Activated CD4-positive, CD25-positive, alpha-beta regulatory T cell treated with anti-CD3 and anti-CD28 coated beads, Interleukin-2, amount 50 U/mL, for 16 hours (primary cell): ENCODE measurements at regions not wholly inside any gene's neighbourhood (a gene's known extent, or its start where the extent isn't known, plus 50 kb on each side); places are given as distances from the start of the nearest gene placed in this dataset.

Source experiments
- DNase-seq: peaks from one replicate; pipeline ENCODE4 v3.0.0-alpha.2; 2020; ENCODE audit warnings: low read depth, low spot score

DNA sequence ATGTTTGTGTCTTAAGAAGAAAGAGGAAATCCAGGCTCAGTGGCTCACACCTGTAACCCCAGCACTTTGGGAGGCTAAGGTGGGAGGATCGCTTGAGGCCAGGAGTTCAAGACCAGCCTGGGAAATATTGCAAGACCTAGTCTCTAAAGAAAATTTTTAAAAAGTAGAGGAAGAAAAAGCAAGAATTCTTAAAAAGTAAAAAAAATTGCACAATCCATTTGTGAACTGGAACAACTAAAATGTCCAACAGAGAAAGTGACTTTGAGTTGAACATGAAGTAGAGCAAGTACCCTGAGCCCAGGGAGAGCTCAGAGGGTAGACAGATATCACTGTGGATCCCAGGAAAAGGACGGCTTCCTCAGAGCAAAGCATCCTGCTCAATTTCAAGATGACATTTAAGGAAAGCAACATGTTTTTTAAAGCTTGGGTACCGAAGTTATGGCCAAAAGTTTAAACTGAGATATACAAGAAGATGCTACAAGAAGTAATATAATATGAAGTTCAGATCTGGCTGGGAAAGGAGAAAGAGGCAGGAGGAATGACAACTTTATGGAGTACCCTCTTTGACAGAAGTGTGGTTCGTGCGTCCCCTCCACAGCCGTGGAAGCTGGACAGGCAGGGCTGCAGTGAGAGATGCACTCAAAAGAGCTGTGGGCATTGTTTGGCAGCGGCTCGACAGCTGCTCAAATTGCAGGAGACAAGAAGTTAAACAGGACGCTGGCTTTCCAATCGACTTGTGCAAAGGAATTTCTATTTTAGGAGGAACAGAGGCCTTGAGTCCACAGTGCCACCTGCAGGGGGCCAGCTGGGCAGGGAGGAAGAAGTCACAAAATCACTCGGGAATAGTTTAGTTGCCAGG, 201.3 kb downstream of the JCAD start:
- no peak for DNase-seq

DNA sequence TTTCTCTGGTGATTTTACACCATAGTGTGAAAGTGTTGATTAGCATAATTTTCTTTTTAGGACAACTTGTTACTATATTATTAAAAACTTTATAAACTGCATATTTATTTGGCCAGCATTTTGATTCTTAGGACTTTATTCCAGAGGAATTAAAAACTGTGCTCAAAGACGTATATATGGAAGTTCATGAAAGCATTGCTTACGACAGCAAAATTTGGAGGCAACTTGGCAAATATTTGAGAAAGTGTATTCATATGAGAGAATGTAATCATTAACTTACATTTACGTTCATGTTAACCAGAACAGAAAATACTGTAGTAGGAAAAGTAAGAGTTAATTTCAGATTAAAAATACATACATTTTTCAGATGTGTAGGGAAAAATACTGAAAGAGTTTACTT, 203.1 kb downstream of the JCAD start:
- no peak for DNase-seq

DNA sequence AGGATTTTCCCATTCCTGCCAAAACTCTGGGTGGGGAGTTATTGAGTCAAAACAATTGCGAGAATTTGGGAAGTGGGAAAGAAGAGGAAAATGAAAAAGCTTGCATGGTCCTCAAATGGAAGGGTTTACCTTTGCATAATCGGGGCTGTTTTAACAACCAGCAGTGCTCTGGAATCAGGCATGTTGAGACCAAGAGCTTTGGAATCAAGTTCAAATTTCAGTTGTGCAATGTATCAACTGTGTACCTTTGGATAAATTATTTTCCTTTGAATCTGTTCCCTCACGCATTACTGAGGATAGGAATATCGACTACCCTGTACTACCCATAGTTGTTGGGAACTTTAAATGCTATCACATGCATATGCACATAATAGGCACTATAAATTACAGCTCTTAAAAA, 205.5 kb downstream of the JCAD start:
- no peak for DNase-seq

DNA sequence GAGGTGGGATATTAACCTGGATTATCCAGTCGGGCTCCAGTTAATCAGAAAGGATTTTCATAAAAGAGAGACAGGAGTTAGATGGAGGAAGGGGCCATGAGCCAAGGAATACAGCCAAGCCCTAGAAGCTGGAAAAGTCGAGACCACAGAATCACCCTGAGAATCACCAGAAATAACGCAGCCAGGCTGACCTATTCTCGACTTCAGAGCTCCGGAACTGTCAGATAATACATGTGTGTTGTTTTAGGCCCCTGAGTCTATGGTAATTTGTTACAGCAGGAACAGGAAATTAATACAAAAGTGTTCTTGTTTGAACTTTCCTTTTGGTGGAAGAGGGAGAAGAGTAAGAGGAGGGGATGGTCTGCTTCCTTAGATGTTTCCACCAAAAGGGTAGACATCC, 208.1 kb downstream of the JCAD start:
- DNase-seq = no peak

DNA sequence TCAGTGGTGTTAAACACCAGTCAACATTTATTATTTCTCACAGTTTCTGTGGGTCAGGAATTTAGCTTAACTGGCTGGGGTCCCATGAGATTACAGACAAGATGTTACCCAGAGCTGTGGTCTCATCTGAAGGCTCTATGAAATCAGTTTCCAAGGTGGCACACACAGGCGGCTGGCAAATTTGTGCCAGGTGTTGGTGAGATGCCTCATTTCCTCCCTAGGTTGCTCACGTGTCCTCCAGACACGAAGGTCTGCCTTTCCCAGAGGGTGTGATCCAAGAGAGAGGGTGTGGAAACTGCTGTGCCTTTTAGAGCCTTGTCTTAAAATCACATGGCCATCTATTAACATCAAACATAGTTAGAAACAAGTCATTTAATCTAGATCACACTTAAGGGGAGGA, 209.0 kb downstream of the JCAD start:
- DNase-seq = no peak

DNA sequence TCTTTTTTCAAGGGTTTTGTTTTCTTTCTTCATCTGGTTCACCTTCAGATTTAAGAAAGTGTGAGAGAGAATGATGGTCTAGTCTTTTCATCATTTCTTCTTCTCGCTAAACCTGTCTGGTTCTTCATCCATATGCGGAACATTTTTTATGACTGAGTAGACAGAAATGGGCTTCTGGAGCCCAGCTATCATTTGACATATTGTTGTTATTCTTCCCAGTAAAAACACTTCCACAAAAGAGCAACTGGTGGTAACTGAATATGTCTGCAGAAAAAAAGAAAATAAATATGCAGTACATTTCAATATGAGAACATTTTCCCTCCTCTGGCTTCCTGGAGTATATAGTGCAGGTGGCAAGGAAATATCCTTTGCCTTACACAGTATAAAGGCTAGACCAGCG, 209.5 kb downstream of the JCAD start:
- no peak for DNase-seq

DNA sequence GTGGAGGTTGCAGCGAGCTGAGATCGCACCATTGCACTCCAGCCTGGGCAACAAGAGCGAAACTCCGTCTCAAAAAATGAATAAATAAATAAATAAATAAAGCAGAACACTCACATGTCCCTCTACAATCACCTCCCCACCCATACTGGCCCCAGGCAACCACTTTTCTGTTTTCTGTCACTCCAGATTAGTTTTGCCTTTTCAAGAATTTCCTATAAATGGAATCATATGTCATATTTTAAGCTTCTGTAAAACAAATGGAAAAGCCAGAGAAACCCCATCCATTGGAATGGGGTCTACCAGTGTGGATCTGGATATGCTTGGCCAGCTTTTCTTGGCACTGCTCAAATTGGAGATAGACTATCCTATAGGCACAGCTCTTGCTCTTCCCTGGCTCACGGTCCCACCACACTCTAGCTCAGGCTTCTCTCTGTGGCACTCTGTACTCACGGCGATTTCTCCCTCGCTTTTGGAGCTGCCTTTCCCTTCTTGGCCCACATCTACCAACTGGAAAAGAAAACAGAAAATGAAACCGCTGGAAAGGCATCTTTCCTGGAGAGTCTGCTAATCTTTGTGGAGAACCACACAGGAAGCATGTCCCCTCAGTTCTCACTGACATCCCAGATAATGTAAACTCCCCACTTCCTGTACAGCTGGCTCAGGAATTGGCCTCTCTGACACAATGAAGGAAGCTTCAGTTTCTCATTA, 210.1 kb downstream of the JCAD start:
- no peak for DNase-seq

DNA sequence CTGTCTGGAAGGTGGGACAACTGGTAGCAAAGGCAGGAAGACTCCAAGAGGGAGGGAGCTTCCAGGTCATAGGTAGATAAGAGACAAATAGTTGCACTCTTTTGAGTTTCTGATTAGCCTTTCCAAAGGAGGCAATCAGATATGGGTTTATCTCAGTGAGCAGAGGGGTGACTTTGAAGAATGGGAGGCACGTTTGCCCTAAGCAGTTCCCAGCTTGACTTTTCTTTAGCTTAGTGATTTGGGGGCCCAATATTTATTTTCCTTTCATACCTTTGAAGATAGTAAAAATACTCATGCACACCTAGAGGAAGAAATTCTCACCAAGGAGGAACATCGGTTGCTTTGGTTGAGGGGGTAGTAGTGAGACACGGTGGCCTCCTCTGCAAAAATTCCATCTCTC, 212.1 kb upstream of the SVIL start:
- DNase-seq = no peak

DNA sequence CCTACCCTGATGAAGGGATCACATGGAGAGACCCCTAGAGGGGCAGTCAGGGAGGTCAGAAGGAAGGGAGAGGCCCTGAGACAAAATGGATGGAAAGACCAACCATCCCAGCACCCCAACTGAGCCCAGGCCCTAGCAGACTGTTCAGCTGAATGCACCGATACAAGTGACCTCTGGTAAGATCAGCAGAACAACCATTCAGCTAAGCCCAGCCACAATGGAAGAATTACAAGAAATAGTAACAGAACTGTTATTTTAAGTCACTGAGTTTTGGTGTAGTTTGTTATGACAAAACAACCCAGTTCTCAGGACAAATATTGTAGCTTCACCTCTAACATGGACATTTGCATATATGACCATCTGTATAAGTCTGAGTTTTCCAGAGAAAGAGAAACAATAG, 210.4 kb upstream of the SVIL start:
- no peak for DNase-seq

DNA sequence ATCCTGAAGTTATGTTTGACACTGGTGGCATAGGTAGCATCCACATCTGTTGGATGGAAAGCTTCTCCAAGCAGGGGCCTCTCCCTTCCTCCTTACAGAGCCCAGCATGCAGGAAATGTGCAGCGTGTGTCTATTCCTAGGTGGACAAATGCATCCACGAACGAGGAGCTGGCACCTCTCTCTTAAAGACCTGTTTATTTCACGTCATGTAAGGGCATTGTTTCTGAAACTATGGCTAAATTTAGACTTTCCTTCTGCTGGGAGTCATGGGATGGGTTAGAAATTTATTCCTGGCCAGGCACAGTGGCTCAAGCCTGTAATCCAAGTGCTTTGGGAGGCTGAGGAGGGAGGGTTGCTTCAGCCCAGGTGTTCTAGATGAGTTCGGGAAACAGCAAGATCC, 208.4 kb upstream of the SVIL start:
- no peak for DNase-seq

DNA sequence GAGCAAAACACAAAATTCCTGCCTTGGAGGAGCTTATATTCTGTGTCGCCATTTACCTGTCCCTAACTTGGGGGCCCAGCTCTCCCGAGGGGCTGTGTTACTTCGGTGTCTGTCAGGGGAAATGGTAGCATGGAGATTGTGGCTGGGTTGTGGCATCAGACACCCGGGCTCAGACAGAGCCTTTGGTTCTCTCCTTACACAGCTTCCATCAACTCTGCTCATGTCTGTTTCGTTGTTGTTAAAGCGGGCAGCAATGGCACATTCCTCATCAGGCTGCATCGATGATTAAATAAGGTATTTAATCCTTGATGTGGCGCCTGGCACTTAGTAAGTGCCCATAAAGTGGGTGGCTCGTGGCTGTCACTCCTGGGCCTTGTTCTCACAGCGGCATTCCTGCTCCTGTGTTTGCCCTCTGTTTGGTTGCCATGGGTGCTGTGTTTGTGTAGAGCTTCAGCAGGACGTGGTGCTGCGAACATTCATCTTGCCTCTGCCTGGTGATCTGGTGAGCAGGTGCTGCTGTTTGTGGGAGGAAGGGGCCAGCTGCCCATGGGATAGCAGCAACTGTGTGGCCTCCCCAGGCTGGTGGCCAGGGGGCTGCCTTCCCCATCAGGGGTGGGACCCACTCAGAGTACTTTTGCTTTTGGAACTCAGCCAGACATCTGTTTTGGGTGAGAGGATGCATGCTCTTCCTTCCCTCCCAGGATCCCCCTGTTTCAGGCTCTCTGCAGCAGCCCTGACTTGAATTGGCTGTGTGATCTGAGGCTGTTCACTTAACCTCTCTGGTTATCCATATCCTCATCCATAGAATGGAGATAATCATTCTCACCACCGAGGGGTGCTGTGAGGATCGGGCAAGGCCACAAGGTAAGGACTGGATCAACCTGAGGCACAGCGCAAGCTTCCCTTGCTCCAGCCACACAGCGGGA, 207.2 kb upstream of the SVIL start:
- no peak for DNase-seq

DNA sequence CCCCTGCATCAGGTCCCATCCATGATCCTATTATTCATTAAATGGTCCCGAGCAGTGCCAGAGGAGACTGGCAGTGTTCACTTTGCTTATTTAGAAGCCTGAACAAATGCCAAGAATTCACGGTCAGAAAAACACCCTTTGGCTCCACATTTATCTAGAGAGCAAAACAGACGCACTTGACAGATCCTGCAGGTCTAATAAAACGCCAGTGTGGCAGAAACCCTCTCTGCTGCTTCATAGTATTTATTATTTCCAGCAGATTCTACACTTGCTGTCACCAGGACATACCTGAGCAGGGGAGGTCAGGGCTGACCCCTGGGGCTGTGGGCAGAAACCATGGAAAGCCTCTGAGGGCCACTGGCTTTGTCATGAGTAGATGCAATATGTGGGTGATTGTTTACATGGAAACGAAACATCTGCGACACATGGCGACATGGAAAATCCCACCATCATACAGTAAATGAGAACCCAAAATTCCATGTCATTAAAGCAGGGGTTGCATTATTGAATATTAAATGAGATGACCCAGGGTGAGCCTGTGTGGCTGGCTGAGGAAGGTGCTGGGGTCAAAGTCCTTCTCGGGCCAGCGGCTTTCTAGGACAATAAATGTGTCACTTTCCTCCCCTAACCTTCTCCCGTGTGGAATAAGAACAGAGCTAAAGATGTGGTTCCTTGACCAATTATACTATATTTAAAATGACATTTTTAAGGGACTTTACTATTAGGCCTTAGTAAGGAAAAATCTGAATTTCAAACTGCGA, 205.9 kb upstream of the SVIL start:
- DNase-seq = no peak

DNA sequence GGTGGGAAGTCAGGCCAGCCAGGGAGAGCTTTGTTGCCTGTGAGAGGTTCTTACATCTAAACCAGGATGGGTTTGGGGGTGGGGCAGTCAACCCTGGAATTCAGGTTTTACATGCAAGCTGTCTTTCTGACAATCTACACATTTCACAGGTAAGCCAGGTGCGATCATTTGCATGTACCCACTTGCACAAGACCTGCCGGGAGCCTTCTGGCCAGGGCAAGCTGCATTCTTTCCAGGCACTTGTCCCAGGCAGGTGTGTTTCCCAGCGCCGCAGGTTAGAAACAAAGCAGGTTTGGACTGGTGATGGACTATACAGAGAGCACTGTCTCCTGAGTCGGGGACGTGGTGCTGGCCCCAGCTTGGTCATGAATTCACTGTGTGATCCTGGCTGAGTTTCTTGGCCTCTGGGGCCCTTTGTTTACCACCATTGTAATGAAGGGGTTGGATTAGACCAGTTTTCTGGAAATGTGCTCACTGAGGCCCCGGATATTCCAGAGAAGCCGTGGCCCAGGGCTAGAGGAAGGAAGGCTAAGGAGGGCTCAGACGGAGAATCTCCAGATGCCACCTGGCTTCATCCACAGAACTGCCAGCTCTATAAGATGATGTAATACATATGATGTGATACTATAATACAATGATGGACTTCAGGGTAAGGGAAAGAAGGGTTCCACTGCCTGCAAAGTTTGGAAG, 205.2 kb upstream of the SVIL start:
- no peak for DNase-seq

DNA sequence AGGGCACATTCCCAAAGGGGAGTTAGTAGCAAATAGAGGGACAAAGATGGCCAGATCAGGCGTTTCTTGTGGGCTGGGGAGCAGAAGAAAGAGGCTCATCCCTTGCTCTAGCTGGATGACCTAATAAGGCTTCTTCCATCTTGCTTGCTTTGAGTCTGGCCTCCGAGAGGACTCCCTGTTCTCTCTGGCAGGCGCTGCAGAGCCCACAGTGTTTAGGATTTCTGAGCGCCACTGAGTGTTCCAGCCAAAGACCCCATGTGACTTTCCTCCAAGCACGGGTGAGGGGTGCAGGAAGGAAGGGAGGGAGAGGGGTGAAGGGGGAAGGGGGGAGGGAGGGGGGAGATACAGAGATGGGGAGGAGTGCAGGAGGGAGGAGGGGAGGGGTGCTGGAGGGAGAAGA, 203.8 kb upstream of the SVIL start:
- DNase-seq = no peak

DNA sequence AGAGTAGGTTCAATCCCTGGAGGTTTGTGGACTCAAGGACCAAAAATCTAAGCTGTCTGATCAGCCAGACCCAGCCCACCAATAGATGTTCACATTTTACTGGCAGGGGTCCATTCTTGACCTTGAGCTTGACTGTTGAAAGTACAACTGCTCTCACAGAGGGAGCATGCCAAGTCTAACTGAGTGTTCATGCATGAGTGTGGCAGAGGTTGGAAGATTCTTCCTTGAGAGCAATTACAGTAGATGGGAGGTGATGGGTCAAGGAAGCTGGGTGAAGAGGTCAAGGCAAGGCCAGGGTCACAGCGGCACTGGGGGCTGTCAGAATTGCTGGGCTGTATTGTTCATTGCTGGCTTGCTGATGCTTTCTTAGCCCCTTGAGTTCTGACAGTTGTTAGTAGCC, 202.8 kb upstream of the SVIL start:
- no peak for DNase-seq

DNA sequence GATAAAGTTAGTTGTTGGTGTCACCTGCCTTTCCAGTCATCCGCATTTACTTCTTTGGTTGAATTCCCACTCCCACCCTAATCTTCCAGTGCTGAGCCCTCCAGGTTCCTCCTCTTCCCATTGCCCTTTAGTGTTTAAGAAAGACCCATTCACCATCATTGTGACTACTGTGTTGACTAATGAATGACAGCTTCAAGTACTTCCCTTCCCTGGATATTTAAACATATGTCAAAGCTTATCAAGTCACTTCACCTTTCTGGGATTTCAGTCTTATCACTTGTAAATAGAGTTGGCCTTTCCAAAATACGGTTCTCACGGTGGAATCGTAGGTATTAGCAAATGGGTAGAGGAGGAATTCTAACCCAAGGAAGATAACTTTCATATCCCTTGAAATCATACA, 201.6 kb upstream of the SVIL start:
- no peak for DNase-seq

DNA sequence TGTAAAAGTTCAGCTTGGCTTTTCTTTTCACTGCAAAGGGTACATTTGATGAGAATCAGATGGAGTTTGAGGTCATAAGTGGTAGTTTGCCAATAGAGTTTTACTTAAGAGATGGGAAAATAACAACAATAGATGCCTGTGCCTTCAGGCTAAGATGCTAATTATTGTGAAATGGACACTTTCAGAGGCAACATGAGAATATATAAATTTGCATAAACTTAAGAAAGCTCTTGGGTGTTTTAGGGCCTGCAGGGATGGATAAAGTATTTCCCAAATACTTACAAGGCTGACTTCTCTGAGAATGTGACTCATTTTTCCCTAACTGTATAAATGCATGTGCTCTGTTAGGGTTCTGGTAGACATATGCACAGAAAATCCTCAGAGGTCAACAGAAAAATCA, 200.3 kb upstream of the SVIL start:
- no peak for DNase-seq

DNA sequence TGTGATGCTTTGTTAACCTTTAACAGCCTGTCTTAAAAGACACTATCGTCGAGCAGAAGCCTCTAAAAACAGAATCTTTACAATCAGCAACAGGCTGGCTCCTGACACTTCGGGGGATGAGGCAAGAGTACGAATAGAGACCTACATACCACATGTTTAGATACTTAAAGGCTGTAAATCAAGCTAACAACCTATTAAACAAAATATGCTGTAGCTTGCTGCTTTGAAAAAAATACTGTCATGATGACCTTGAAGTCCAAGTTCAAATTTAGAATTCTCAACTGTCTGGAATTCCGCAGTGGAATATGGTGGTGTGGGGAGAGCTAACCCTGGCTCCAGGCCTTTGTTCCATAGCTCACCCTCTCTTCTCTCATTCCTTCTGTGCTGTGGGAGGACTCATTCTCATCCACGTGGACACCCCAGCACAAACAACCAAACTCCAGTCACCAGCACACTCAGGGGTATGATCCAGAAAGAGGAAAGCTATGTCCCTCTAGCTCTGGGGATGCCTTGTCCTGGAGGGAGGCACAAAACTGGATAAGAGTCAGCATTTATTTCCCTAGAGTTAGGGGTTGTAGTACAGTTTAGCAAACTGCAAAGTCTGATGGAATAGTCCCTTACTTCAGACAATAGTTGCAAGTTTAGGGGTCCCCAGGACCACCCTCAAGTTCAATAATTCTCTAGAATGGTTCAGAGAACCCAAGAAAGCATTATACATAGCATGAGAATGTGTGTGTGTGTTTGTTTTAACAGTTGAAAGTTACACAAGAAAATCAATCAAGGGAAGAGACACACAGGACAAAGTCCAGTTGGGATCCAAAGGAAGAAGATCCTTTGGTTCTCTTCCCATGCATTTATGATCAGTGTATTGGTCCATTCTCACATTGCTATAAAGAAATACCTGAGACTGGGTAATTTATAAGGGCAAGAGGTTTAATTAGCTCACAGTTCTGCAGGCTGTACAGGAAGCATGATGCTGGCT, 196.1 kb upstream of the SVIL start:
- no peak for DNase-seq

DNA sequence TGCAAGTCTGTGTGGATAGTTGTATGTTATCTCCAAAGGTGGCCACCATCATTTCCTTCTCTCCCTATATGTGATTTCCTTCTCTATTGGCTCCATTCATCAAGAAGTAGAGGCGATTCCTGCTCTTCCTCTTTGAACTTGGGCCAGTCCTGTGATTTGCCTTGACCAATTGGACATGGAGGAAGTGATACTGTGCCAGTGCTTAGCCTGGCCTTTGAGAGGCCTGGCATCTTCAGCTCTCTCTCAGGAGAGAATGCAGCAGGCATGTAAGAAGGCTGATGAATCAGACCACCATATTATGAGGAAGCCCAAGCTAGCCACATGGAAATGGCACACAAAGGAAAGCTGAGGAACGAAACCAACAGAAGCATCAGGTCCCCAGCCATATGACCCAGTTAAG, 195.0 kb upstream of the SVIL start:
- no peak for DNase-seq

DNA sequence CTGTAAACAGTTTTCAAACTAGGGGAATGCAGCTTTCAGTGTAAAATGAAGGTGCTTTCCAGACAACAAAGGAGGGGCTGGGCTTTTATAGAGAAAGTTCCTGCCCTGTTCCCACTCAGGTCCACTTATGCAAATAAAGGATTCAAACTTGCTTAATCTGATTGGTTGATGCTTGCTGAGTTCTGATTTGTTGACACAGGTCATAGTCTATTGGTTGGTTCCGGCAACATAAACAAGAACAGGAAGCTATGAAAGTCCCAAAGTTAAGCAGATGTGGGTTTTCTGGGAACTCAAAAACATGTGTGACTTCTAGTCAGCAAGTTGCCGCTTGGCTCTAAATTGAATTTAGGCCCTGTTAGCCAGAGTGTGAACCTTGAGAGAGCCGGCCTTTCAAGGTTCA, 194.2 kb upstream of the SVIL start:
- no peak for DNase-seq
